HL-60 (cell line): ENCODE measurements at regions not wholly inside any gene's neighbourhood (a gene's known extent, or its start where the extent isn't known, plus 50 kb on each side); places are given as distances from the start of the nearest gene placed in this dataset.

Experiments
- DNase-seq, 2 experiments: peaks; one replicate each; pipeline ENCODE4 v3.0.0-alpha.2; 2010 to 2020; ENCODE audit warnings: low read depth in 1 of 2, low spot score in 1 of 2
- H3K27ac ChIP-seq: fragments of 250-450 bp; sonication (Bioruptor Pico); replicated peaks from 2 replicates; pipeline ENCODE4 v1.5.1; 2020; ENCODE audit warnings: mild to moderate bottlenecking, moderate library complexity
- H3K27me3 ChIP-seq: fragments of 250-450 bp; sonication (Bioruptor Pico); 2 replicates; pipeline ENCODE4 v1.5.1; 2021; ENCODE audit warnings: mild to moderate bottlenecking, moderate library complexity; ENCODE audit not compliant: insufficient read depth, poor library complexity, severe bottlenecking
- H3K4me3 ChIP-seq: replicated peaks from 2 replicates; pipeline ENCODE4 v1.5.1; 2011; ENCODE audit warnings: mild to moderate bottlenecking, control low read depth, low read length; ENCODE audit not compliant: insufficient read depth
- CTCF ChIP-seq: IDR thresholded peaks from one replicate; pipeline ENCODE4 v1.5.1; 2011; ENCODE audit warnings: low read length, control low read depth, inconsistent platforms; ENCODE audit not compliant: insufficient read depth
- GABPA ChIP-seq: IDR thresholded peaks from 2 replicates; pipeline ENCODE4 v1.6.1; 2012; ENCODE audit warnings: low read depth
- POLR2AphosphoS5 ChIP-seq: IDR thresholded peaks from 2 replicates; pipeline ENCODE4 v1.6.1; 2012; ENCODE audit warnings: low read depth
- SPI1 ChIP-seq: IDR thresholded peaks from 2 replicates; pipeline ENCODE4 v1.6.1; 2012; ENCODE audit warnings: low read depth, mild to moderate bottlenecking, borderline replicate concordance
- TF ChIP-seq, protein P1 (sequence below): IDR thresholded peaks from 2 replicates; pipeline ENCODE4 v1.6.1; 2012; ENCODE audit warnings: low read depth; ENCODE audit not compliant: insufficient replicate concordance

GRCh38 chr18:68418881-68419280, 296.0 kb downstream of the TMX3 start:
- Histone ChIP-seq H3K4me3 (no peak overlapping the region), H3K27me3 (no peaks in the 10 kb centered on the region), H3K27ac (no peak overlapping the region)
- TF ChIP-seq CTCF: no peak
- DNase-seq: no peak

DNA sequence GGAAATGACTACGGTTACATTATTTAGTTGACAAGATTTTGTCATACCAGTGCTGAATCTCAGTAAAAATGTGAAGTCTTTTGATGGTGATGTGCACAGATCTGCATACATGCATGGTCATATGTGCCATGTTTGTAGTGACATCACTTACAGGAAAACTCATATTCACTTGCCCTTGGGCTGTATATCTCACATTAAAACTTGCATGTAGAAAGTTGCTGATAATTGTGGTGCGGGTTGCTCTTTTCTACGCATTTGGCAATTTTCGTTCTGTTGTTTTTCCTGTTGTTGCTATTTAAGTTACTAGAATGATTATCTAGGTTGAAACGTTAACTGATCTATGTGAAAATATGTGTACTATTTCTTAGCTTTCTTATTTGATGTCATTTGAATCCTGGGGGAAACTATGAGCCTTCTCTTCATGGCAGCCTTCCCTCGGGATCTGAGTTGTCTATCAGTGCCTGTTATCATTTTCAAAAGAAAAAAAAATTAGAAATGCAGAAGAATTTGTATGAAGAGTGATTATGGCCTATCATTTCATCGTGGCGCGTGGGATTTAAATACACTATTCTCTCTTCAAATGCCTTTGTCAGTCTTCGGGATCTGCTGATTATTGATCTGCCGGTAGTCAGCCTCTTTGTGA, 296.6 kb downstream of the TMX3 start:
- H3K4me3 ChIP-seq: no peak overlapping the region
- H3K27me3 ChIP-seq: no peaks in the 10 kb centered on the region
- no peak for DNase-seq
- no peak overlapping the region for H3K27ac ChIP-seq
- TF ChIP-seq CTCF (no peak), POLR2AphosphoS5 (no peak), SPI1 (no peak), GABPA (no peak)
- TF ChIP-seq, protein P1, sequence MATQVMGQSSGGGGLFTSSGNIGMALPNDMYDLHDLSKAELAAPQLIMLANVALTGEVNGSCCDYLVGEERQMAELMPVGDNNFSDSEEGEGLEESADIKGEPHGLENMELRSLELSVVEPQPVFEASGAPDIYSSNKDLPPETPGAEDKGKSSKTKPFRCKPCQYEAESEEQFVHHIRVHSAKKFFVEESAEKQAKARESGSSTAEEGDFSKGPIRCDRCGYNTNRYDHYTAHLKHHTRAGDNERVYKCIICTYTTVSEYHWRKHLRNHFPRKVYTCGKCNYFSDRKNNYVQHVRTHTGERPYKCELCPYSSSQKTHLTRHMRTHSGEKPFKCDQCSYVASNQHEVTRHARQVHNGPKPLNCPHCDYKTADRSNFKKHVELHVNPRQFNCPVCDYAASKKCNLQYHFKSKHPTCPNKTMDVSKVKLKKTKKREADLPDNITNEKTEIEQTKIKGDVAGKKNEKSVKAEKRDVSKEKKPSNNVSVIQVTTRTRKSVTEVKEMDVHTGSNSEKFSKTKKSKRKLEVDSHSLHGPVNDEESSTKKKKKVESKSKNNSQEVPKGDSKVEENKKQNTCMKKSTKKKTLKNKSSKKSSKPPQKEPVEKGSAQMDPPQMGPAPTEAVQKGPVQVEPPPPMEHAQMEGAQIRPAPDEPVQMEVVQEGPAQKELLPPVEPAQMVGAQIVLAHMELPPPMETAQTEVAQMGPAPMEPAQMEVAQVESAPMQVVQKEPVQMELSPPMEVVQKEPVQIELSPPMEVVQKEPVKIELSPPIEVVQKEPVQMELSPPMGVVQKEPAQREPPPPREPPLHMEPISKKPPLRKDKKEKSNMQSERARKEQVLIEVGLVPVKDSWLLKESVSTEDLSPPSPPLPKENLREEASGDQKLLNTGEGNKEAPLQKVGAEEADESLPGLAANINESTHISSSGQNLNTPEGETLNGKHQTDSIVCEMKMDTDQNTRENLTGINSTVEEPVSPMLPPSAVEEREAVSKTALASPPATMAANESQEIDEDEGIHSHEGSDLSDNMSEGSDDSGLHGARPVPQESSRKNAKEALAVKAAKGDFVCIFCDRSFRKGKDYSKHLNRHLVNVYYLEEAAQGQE: no peak

- no peak for DNase-seq
- TF ChIP-seq CTCF (no peak), SPI1 (no peak), GABPA (no peak), POLR2AphosphoS5 (no peak)
- TF ChIP-seq, protein P1: no peak
- Histone ChIP-seq H3K27me3 (no peaks in the 10 kb centered on the region), H3K27ac (no peak overlapping the region), H3K4me3 (no peak overlapping the region)
Observed at GRCh38 chr18:68417826-68418225, 297.1 kb downstream of the TMX3 start.

DNA sequence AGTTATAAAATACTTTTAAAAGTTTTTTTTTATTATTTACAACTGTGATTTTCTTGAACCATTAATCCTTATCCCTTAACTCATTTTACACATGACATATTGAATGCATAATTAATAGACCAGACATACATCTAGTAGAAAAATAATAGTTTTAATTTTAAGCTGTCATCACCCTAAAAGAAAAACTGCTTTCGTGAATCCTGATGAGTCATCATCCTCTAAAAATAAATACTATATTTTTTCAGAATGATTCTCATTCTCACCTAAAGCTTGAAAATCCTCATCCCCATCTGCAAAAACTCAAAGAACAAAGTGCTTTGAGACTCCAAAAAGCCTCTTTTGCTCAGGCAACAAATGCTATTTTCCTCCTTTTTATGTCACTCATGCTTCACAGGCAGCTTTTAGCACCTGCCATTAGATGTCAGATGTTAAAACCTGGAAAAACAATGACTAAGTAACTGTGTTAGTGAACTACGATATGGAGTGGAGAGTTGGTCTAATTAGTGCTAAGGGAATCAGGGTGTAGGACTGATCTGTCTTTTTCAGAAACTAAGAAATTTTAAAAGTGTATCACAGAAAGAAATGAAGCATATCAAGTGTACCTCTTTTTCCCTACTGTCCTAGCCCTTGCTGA, 297.6 kb downstream of the TMX3 start:
- no peaks in the 10 kb centered on the region for H3K27me3 ChIP-seq
- DNase-seq: no peak
- H3K4me3 ChIP-seq: no peak overlapping the region
- H3K27ac ChIP-seq: no peak overlapping the region
- TF ChIP-seq SPI1: no peak
